Endometrium (tissue), 2 donors: ENCODE measurements at regions not wholly inside any gene's neighbourhood (a gene's known extent, or its start where the extent isn't known, plus 50 kb on each side); places are given as distances from the start of the nearest gene placed in this dataset.
"Not testable (repeated sequence)": the region's sequence is repeated elsewhere in the genome, so short reads cannot be mapped to it uniquely, and the experiment has no call there.

ENCODE experiments used
- FAIRE-seq: peaks from 2 replicates; lab custom pipeline; 2012; peaks lifted over from hg19 to GRCh38; lab: Jason Lieb, UNC
- donor health status: control.
- donor health status: control.

DNA sequence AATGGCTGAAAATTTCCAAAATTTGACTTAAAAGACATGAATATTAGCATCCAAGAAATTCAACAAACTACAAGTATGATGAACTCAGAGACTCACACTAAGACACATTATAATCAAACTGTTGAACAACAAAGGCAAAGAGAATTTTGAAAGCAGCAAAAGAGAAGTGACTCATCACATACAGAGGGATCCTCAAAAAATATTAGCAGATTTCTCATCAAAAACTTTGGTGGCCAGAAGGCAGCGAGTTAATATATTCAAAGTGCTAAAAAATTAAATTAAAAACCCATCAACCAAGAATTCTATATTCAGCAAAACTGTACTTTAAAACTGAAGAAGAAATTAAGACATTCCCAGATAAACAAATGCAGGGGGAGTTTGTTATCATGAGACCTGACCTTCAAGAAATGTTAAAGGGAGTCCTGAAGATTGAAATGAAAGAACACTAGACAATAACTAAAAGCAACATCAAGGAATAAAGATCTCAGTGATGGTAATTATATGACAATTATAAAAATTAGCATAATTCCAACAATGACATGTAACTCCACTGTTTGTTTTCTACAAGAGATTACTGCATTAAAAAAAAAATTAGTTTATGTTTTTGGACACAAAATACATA is 150.0 kb downstream of the RNASET2 start:
- FAIRE-seq, result no peak

DNA sequence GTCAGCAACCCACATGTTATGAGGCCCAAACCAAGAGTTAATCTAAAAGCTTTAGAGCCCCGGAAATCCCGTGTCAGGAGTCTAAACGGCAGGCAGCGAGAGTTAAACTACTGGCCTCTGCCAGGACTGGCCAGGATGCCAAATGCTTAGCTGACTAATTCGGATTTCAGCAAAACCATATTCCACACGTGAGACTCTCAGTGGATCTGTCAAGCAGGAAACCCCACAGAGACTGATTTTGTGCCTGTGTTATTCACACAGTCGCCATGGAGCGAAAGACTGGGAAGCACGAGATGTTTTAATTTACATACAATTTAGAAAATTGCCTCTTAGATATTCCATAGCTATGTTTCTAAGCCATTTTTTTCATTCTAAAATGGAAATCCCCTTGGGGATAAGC is 152.9 kb downstream of the RNASET2 start:
- FAIRE-seq, result no peak

DNA sequence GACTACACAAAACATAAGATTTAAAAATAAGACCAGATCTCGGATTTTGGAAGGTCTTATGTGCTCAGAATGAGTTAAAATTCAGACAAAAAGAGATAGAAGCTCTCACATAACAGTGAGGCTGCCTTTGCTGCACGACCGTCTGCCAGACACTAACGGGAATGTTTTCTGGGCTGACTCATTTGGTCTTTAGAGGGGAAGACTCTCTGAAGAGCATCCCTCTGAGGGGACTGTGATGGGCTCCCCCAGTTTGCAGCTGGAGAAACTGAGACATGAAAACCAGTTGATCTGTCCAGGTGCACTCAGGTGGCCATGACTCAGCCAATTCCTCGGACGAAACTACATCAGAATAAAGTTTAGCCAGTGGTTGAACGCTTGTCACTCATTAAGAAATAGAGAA is 153.9 kb downstream of the RNASET2 start:
- FAIRE-seq, result no peak

DNA sequence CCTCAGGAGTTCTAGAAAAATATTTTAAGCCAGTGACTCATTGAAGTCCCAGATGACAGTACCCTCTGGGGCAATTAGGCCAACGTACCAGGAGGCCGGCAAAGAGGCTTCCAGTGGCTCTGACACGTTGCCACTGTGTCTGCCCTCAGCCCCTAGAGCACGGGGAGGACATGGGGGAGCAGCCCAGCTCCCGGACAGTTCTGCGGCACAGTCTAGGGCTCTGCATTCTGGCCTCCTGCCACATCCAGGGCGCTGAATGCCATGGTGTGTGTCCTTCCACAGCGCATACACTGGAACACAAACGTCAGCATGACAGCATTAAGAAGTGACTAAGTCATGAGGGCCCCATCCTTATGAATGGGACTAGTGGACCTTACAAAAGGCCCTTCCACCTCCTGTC is 156.2 kb downstream of the RNASET2 start:
- FAIRE-seq, result no peak

DNA sequence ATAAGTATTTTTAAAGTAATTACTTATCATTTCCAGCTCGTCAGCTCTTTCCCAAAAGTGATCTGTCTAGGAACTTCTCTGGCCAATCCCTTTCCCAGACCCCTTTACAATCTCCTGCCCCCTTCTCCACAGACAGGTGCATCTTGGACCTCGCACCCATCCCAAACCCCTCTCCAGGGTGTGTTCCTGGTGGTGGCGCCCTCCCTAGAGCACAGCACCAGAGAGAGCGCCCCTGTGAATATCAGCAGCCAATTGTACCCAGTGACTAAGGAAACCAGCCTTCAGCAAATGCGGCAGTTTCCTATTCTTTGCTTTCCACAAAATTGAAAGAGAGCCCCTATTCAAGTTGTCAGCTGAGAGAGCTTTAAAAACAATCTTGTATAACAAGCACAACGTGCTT is 157.7 kb downstream of the RNASET2 start:
- FAIRE-seq, result no peak

DNA sequence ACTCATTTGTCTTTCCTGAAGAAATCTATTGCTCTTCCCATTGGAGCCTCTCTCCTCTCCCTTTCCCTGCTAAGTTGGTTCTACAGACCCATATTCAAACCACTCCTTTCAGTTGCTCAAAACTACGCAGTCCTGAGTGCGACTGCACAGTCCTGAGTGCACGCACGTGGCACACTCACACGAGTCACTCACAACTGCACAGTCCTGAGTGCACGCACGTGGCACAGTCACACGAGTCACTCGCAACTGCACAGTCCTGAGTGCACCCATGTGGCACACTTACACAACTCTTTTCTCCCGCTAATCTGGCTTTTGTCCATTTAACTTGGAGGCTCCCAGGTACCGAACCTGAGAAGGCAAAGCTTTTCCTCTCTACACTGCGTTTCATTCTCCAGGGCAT is 159.7 kb downstream of the RNASET2 start:
- FAIRE-seq, result no peak

DNA sequence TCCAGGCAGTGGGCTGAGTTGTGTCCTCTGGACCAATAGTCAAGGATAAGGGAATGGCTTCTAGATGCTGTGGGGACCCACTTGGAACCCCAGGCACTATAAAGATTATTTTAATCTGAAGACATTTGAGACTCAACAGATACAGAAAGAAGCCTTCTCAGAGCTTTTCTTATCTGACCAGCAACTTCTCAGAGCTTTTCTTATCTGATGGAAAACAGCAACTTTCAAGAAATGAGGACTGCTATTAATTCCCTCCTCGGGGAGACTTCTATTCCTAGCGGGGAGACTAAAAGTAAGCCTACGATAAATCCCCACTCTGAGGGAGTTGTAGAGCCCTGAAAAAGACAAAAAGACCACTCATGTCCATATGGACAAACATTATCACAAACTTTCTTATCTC is 160.5 kb downstream of the RNASET2 start:
- no peak for FAIRE-seq

DNA sequence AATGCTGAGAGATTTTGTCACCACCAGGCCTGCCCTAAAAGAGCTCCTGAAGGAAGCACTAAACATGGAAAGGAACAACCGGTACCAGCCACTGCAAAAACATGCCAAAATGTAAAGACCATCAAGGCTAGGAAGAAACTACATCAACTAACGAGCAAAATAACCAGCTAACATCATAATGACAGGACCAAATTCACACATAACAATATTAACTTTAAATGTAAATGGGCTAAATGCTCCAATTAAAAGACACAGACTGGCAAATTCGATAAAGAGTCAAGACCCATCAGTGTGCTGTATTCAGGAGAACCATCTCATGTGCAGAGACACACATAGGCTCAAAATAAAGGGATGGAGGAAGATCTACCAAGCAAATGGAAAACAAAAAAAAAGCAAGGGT is 163.8 kb upstream of the RPS6KA2 start:
- not testable (repeated sequence) for FAIRE-seq

DNA sequence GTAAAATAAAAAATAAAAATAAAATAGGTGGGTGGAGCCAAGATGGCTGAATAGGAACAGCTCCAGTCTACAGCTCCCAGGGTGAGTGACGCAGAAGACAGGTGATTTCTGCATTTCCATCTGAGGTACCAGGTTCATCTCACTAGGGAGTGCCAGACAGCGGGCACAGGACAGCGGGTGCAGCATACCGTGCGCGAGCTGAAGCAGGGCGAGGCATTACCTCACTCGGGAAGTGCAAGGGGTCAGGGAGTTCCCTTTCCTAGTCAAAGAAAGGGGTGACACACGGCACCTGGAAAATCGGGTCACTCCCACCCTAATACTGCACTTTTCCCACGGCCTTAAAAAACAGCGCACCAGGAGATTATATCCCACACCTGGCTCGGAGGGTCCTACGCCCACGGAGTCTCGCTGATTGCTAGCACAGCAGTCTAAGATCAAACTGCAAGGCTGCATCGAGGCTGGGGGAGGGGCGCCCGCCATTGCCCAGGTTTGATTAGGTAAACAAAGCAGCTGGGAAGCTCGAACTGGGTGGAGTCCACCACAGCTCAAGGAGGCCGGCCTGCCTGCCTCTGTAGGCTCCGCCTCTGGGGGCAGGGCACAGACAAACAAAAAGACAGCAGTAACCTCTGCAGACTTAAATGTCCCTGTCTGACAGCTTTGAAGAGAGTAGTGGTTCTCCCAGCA is 161.9 kb upstream of the RPS6KA2 start:
- not testable (repeated sequence) for FAIRE-seq

DNA sequence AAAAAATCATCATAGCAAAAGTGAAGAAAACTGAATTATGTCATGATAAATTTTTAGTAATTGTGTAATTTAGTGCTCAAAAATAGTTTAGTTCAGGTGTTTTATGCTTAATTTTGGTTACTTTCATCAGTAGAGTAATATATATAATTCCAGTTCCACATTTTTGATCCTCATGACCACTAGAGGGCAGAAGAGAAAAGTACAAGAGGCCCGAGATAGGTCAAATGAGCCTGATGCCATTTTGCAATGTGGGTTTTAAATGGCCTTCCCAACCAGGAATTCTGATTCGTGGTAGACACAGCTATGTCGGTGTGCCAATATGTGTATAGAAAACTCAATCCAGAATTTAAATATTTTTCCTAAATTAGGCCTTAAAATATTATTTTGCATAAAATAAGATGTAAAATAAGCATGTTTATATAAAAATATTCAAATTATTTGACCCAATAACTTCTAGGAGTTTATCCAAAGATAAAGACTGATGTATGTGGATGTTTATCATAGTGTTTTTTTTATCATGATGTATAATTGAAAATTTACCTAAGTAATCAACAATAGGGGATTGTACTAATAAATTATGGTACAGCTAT is 159.7 kb upstream of the RPS6KA2 start:
- peak; percentile 92 for FAIRE-seq

DNA sequence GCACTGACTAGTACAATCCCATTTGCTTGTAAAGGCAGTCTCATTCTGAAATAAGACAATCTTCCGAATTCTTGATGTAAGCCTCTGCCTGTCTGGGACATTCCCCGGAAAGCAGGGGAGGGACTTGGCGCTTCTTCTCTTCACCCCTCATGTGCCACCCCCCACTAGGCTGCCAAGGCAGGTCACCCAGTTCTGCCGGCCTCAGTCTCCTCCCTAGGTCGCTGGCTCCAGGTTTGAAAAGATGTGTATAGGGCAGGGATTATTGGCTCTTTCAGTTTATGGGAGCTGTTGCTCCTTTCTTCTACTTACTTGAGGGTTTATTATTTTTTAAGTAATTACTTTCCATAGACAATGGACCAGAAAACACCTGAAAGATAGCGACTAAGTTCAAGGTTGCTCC is 158.1 kb upstream of the RPS6KA2 start:
- no peak for FAIRE-seq

DNA sequence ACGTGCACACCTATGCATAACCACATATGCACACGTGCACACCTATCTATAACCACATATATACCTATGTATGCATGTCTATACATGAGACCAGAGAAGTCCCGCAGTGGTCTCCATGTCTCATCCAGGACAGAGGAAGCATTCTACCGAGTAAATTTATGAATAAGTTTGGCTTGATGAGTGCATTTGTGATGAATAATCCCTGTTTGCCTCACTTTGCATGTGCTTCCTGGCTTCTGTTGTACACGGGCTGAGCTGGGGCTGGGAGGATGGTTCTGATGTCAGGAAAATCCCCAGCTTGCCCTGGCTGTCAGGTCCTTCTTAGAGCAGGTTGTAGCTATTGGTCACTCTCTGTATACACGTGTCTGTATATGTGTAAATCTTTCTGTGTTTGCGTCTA is 157.6 kb upstream of the RPS6KA2 start:
- no peak for FAIRE-seq

DNA sequence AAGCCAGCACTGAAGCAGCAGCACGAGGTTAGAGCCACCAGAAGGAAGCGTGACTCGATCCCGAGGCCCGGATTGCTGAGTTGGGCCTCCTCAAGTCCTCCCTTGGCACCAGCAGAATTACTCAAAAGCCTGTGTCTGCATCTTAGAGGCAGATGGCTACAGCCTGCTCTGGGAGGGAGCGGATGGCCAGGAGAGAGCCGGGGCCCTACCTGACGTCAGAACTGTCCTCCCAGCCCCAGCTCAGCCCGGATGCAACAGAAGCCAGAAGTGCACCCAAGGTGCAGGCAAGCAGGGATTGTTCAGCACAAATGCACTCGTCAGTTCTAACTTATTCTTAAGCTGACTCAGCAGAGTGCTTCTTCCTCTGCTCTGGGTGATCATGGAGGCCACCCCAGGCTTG is 155.5 kb upstream of the RPS6KA2 start:
- no peak for FAIRE-seq

DNA sequence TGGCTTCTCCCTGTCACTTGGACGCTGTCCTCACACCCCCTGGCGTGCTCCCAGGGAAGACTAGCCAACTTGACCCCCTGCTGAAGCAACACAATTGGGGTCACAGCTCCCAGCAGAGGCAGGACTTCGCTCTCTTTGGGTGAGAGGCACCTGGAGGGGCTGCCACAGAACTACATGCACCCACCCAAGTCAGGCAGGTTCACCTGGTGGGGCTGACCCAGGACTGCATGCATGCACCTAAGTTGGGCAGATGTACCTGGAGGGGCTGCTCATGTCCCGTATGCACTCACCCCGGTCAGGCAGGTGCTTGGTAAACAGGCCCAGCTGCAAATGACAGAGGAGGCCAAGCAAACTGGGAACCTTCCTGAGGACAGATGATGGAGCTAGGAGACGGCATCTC is 154.3 kb upstream of the RPS6KA2 start:
- no peak for FAIRE-seq

DNA sequence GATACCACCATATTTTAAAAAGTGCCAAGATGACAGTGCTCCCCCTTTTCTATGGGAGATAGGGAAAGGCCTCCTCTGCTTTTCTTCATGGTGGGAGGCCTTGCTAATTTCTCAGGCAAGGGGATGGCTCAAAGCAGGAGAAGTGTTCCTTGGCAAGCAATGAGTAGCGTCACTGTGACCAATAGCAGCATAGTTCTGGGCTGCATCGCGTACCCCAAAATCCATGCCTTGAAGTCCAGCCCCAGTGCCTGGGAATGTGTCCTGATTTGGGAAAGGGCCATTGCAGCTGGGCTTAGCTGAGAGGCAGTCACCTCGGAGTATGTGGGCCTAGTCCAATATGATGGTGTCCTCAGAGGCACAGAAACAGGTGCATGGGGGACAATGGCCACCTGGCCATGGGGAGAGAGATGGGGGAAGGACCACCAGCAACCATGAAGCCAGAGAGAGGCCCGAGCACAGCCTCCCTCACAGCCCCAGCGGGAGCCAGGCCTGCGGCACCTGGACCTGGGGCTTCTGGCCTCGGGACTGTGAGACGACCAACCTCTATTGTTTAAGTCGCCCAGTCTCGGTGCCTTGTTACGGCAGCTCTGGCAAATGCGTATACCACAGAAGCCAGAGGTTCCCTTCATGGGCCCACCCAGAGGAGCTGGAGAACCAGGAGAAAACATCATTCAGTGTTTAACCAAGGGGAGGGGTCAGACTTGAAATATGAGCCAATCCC is 153.1 kb upstream of the RPS6KA2 start:
- FAIRE-seq, result no peak

DNA sequence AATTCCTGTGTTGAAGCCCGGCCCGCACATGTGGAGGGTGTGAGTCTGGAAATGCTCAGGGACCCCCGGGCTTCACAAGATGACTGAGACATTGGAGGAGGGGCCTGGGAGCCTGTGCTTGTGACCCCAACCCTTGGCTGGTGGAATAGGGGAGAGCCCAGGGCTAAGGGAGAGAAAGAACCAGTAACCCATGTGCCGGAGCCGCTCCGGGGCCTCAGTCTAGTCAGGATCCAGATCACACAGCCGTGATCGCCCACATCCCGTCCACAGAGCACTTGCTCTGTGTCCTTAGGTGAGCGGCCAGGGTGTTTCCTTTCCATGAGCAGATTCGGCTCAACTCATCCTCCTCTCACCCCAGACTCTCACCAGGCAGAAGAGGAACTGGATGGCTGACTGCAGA is 152.3 kb upstream of the RPS6KA2 start:
- FAIRE-seq, result no peak

DNA sequence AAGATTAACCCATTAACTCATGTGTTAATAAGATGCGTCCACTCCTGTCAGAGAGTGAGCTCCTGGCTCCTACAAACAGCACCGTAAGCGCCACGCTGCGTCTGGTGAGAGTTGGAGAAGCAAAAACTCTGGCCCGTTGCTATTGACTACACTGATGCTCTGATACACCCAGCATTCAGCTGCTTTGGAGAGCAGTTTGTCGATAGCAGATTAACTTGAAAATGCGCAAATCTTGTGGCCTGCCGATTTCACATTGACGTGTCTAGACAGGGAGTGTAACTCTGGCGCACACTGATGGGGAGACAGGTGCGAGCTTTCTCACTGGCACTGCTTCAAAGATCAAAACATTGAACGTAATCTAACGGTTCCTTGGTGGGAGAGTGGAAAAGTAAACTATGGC is 151.7 kb upstream of the RPS6KA2 start:
- FAIRE-seq, result no peak

DNA sequence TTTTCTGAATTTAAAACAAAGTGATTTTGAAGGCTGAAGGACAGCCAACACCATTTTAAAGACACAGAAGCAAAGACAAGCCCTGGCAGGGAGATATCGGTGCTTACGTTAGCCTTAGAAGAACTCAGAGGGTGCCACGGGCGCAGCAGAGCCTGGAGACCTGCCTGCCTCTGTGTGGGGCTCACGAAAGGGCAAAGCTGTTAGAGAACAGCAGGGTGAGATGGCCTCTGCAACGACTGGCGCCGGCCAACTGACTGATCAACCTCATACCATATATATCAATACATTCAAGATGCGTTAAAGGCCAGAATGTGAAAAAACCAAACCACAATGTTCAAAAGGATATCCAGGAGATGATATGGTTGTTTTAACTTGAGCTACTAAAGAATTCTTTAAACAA is 151.0 kb upstream of the RPS6KA2 start:
- FAIRE-seq, result no peak

DNA sequence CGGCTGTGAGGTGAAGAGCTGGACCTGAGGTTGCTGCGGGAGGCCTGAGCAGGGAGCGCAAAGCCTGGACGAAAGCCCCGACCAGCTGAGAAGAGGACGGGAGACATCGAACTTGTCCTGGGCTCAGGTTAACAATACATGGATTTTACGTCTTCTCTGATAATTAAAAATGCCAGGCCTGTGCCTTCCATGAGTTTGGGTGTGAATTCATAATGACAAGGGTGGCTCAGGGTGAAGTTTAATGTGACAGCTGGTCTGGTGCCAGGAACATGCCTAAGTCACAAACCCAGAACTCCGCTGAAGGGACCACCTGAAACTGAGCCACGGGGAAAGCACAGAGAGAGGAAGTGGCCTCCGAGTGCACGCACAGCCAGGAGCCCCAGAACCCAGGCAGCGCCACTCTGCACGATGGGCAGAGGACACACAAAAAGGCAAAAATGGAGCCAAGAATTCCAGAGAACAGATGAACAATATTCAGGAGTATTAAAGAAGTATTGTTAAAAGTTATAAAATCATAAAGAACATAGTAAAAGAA is 150.1 kb upstream of the RPS6KA2 start:
- no peak for FAIRE-seq

DNA sequence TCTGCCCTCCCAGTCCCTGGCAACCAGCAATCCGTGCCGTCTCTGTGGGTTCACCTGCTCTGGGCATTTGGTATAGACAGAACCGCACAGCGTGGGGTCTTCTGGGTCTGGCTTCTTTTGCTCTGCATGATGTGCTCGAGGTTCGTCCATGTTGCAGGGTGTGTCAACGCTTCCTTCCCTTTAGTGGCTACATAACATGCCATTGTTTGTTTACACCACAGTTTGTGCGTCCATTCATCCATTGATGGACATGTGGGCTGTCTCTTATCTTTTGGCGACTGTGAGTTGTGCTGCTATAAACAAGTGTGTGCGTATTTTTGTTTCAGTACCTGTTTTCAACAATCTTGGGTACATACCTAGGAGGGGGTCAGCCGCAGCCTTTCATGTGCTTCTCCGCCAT is 149.5 kb upstream of the RPS6KA2 start:
- no peak for FAIRE-seq

DNA sequence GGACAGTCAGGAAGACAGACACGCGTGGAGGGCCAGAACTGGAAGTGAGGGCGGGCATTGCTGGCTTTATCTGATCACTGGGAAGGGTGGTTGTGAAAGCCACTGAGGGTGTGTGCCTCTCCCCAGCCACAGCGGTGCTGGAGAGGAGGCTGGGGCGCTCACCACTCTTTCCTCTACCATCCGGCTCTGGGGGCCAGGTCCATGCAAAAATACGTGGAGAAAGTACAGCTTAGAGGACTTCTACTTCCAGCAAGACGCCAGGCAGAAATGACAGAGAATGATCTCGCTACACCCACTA is 148.8 kb upstream of the RPS6KA2 start:
- FAIRE-seq, result no peak

DNA sequence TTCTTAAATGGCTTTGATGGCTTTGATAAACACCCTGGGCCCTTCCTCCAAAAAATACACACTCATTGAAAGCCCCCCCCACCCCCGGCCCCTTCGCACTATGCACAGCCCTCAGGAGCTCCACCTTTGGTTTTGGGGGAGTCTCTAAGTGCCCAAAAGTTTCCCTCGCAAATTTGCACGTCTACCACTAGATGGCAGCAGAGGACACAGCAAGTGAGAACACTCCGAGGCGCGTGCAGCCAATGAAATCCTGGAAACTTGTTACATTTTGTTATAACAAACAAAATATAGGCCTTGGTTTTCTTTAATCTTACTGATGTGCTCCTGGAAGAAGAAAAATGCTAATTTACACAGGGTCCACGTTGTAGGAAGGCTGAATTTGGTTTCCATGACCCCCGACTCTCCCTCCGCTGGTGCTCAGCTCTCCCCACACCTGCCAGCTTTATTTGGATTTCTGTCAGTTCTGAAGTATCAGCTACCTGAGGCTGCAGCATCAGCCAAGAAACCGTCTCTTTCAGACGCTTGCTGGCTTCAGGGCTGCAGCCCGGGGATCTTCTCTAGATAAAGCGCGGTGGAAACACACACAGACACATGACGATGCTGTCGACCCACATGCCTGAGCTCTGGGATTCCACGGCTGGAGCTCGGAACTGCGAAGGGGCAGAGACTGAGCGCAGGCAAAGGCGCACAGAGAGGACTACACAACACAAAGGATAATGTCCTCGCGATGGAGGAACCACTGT is 148.3 kb upstream of the RPS6KA2 start:
- FAIRE-seq, result peak; percentile 18

DNA sequence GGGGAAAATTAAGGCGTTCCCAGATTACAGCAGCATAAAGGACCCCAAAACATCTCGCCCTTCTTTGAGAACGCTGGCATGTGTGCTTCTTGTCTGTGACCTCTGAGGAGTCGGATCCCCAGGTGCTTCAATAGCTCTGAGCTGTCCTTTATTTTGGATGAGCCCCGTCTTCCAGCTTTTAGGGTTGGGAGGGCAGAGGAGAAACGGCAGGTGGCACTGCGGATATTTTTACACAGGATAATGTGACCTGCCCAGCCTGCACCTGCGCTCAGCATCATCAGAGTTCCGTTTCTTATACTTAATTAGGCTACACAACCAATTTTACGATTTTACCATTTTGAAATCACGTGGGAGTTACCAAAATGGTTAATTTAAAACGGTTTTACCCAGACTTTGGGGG is 147.7 kb upstream of the RPS6KA2 start:
- no peak for FAIRE-seq
